C4-2B (cell line): ENCODE measurements at regions not wholly inside any gene's neighbourhood (a gene's known extent, or its start where the extent isn't known, plus 50 kb on each side); places are given as distances from the start of the nearest gene placed in this dataset.

Experiments used
- ZFX ChIP-seq: fragments of 450-650 bp; IDR thresholded peaks from 2 replicates; pipeline ENCODE4 v1.6.1; 2017
- TF ChIP-seq, protein P1 (sequence below): fragments of 450-650 bp; conservative IDR thresholded peaks from 2 replicates; pipeline ENCODE4 v1.5.1; 2017; ENCODE audit warnings: mild to moderate bottlenecking

DNA sequence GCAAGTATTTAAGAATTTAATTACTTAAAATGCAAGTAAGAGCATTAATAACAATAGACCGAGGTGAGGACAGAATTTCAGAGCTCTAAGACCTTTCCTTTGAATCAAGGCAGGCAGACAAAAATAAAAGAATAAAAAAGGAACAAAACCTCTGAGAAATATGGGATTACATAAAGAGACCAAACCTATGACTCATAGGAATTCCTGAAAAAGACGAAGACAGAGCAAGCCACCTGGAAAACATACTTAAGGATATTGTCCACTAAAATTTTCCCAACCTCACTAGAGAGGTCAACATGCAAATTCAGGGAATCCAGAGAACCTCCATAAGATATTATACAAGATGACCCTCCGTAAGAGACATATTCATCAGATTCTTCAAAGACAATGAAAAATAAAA lies 325.1 kb downstream of the AEBP2 start:
- TF ChIP-seq, protein P1, sequence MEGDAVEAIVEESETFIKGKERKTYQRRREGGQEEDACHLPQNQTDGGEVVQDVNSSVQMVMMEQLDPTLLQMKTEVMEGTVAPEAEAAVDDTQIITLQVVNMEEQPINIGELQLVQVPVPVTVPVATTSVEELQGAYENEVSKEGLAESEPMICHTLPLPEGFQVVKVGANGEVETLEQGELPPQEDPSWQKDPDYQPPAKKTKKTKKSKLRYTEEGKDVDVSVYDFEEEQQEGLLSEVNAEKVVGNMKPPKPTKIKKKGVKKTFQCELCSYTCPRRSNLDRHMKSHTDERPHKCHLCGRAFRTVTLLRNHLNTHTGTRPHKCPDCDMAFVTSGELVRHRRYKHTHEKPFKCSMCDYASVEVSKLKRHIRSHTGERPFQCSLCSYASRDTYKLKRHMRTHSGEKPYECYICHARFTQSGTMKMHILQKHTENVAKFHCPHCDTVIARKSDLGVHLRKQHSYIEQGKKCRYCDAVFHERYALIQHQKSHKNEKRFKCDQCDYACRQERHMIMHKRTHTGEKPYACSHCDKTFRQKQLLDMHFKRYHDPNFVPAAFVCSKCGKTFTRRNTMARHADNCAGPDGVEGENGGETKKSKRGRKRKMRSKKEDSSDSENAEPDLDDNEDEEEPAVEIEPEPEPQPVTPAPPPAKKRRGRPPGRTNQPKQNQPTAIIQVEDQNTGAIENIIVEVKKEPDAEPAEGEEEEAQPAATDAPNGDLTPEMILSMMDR: no peak
- no peak for TF ChIP-seq ZFX
